ENCODE measurements at regions not wholly inside any gene's neighbourhood (a gene's known extent, or its start where the extent isn't known, plus 50 kb on each side); places are given as distances from the start of the nearest gene placed in this dataset.

DNA sequence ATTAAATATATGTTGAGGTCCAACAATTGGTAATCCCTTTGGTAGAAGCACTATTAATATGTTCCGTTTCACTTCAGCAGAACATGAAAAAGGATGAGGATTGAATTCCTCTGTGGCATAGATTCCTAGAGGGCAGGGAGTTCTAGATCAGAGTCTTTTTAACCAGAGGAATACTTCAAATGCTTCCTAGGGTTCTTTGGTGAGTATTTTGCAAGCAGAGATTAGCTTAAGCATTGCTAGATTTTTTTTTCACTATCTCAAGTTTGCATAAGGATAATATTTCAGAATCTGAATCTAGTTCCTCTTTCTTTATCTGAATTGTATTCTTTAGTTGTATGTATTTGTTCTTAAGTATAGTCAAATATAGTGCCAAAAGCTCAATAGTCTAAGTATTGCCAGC is 116.6 kb upstream of the ADAMTSL1 start:
- WGBS, 2 donors, result 68 to 90% methylated on average over 1 of the region's 1 CpG
- no peak for DNase-seq
- Histone ChIP-seq H3K27me3 (no peaks in the 10 kb centered on the region), H3K27ac (no peak overlapping the region), H3K36me3 (no peaks in the 10 kb centered on the region), H3K9me3 (no peaks in the 10 kb centered on the region), H3K4me1 (no peaks in the 10 kb centered on the region), H3K4me3 (no peak overlapping the region)
- intact Hi-C loops (cut with DNase I), result no loop called here
- TF ChIP-seq POLR2A (IDR thresholded peaks at IDR 0.05), result no peak
- TF ChIP-seq, protein P1, sequence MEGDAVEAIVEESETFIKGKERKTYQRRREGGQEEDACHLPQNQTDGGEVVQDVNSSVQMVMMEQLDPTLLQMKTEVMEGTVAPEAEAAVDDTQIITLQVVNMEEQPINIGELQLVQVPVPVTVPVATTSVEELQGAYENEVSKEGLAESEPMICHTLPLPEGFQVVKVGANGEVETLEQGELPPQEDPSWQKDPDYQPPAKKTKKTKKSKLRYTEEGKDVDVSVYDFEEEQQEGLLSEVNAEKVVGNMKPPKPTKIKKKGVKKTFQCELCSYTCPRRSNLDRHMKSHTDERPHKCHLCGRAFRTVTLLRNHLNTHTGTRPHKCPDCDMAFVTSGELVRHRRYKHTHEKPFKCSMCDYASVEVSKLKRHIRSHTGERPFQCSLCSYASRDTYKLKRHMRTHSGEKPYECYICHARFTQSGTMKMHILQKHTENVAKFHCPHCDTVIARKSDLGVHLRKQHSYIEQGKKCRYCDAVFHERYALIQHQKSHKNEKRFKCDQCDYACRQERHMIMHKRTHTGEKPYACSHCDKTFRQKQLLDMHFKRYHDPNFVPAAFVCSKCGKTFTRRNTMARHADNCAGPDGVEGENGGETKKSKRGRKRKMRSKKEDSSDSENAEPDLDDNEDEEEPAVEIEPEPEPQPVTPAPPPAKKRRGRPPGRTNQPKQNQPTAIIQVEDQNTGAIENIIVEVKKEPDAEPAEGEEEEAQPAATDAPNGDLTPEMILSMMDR (IDR thresholded peaks at IDR 0.05), result no peak

GRCh38 chr9:18358325-18358724 is 115.6 kb upstream of the ADAMTSL1 start:
- no peak for TF ChIP-seq POLR2A (IDR thresholded peaks at IDR 0.05)
- TF ChIP-seq, protein P1 (IDR thresholded peaks at IDR 0.05), result no peak
- Histone ChIP-seq H3K4me3 (no peak overlapping the region), H3K4me1 (peaks cover 0 to 3% (median 0%) of the 10 kb centered on the region in 3 donors), H3K27ac (no peak overlapping the region), H3K9me3 (no peaks in the 10 kb centered on the region), H3K36me3 (no peaks in the 10 kb centered on the region), H3K27me3 (no peaks in the 10 kb centered on the region)
- no peak for DNase-seq
- intact Hi-C loops (cut with DNase I), result no loop called here
- 85 to 91% methylated on average over 2 of the region's 2 CpGs for WGBS, 2 donors

GRCh38 chr9:18359335-18359734 is 114.6 kb upstream of the ADAMTSL1 start:
- H3K4me1 ChIP-seq, result peaks cover 0 to 5% (median 0%) of the 10 kb centered on the region in 3 donors

GRCh38 chr9:18360005-18360404 is 113.9 kb upstream of the ADAMTSL1 start:
- TF ChIP-seq, protein P1 (IDR thresholded peaks at IDR 0.05), result no peak
- Histone ChIP-seq H3K27me3 (no peaks in the 10 kb centered on the region), H3K27ac (no peak overlapping the region), H3K9me3 (no peaks in the 10 kb centered on the region), H3K4me3 (no peak overlapping the region), H3K36me3 (no peaks in the 10 kb centered on the region), H3K4me1 (peaks cover 0 to 5% (median 0%) of the 10 kb centered on the region in 3 donors)
- WGBS, 2 donors, result 56 to 77% methylated on average over 1 of the region's 1 CpG
- intact Hi-C loops (cut with DNase I), result no loop called here
- no peak for DNase-seq

More at GRCh38 chr9:18359335-18359734, 114.6 kb upstream of the ADAMTSL1 start:
- intact Hi-C loops (cut with DNase I), result no loop called here
- WGBS, 2 donors, result 30 to 37% methylated on average over 1 of the region's 1 CpG
- no peak for TF ChIP-seq POLR2A (IDR thresholded peaks at IDR 0.05)
- TF ChIP-seq, protein P1 (IDR thresholded peaks at IDR 0.05), result no peak
- Histone ChIP-seq H3K4me3 (no peak overlapping the region), H3K27me3 (no peaks in the 10 kb centered on the region), H3K27ac (no peak overlapping the region), H3K9me3 (no peaks in the 10 kb centered on the region), H3K36me3 (no peaks in the 10 kb centered on the region)
- no peak for DNase-seq

DNA sequence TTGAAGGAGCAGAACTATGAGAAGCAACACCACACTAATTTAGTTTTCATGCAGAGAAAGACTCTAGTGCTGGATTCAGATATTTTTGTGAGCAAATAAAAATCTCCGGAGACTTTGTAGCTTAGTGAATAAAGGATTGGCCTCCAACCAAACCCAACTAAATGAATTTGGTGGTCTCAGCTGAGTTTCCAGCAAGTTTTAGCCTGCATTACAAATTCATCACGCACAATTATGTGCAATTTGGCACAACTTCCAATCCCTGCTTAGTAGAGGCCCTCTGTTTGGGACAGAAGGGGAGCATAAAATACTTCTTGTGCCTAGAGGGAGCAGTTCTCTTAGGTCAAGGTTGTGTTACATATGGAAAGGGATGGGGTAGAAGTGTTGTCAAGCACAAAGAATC is 112.3 kb upstream of the ADAMTSL1 start:
- intact Hi-C loops (cut with DNase I), result no loop called here
- Histone ChIP-seq H3K27ac (no peak overlapping the region), H3K4me3 (no peak overlapping the region), H3K4me1 (peaks cover 0 to 5% (median 0%) of the 10 kb centered on the region in 3 donors), H3K36me3 (no peaks in the 10 kb centered on the region), H3K27me3 (no peaks in the 10 kb centered on the region), H3K9me3 (no peaks in the 10 kb centered on the region)
- no peak for DNase-seq
- 54 to 65% methylated on average over 2 of the region's 2 CpGs for WGBS, 2 donors
- no peak for TF ChIP-seq POLR2A (IDR thresholded peaks at IDR 0.05)
- TF ChIP-seq, protein P1 (IDR thresholded peaks at IDR 0.05), result no peak

Data from esophagus squamous epithelium (tissue), 5 donors.